Breast epithelium (tissue), 3 donors: ENCODE measurements at regions not wholly inside any gene's neighbourhood (a gene's known extent, or its start where the extent isn't known, plus 50 kb on each side); places are given as distances from the start of the nearest gene placed in this dataset.

Source experiments
- POLR2A ChIP-seq: fragments of 450-650 bp; IDR thresholded peaks from one replicate; pipeline ENCODE4 v1.6.1; 2016; ENCODE audit warnings: antibody characterized with exemption, mild to moderate bottlenecking, moderate library complexity
- POLR2AphosphoS5 ChIP-seq, 3 donors: sonication (generic); formaldehyde crosslinking; IDR thresholded peaks; one replicate each; pipeline ENCODE4 v1.6.1; 2017; ENCODE audit warnings: antibody characterized with exemption in 3 of 3

GRCh38 chr10:65358565-65358964 is 1567.3 kb upstream of the LRRTM3 start:
- TF ChIP-seq POLR2AphosphoS5 (IDR thresholded peaks at IDR 0.05), result no peak
- TF ChIP-seq POLR2A, result no peak
